CD8-positive, alpha-beta memory T cell (primary cell): ENCODE measurements at regions not wholly inside any gene's neighbourhood (a gene's known extent, or its start where the extent isn't known, plus 50 kb on each side); places are given as distances from the start of the nearest gene placed in this dataset.
"Not testable (repeated sequence)": the region's sequence is repeated elsewhere in the genome, so short reads cannot be mapped to it uniquely, and the experiment has no call there.

Experiments used
- CTCF ChIA-PET: fragments of 350-600 bp; sonication (Branson Sonifier 250); formaldehyde crosslinking; loops from one replicate; lab custom pipeline; 2021; ENCODE audit warnings: antibody characterized with exemption; lab: Charles Lee
- POLR2A ChIA-PET: fragments of 350-600 bp; sonication (Branson Sonifier 250); formaldehyde crosslinking; loops from one replicate; lab custom pipeline; 2021; ENCODE audit warnings: antibody characterized with exemption; lab: Charles Lee
- DNase-seq, 5 donors: peaks; one replicate each; pipeline versions ENCODE4 v3.0.0 to v3.0.0-alpha.2; 2020 to 2022; ENCODE audit warnings: mixed read lengths in 1 of 5
- H3K27ac ChIP-seq: one replicate; pipeline ENCODE4 v1.7.0; 2013; ENCODE audit warnings: low read depth, mild to moderate bottlenecking, low read length, moderate library complexity
- H3K27me3 ChIP-seq: 2 replicates; pipeline ENCODE4 v1.7.0; 2013; ENCODE audit warnings: low read length, mild to moderate bottlenecking; ENCODE audit not compliant: insufficient read depth, poor library complexity, severe bottlenecking
- H3K36me3 ChIP-seq: 2 replicates; pipeline ENCODE4 v1.7.0; 2013; ENCODE audit warnings: mild to moderate bottlenecking, low read length, moderate library complexity; ENCODE audit not compliant: insufficient read depth
- H3K4me1 ChIP-seq: 2 replicates; pipeline ENCODE4 v1.7.0; 2013; ENCODE audit warnings: mild to moderate bottlenecking, low read length, moderate library complexity; ENCODE audit not compliant: insufficient read depth
- H3K4me3 ChIP-seq: 2 replicates; pipeline ENCODE4 v1.7.0; 2013; ENCODE audit warnings: mild to moderate bottlenecking, low read length
- H3K9me3 ChIP-seq: 2 replicates; pipeline ENCODE4 v1.7.0; 2013; ENCODE audit warnings: mild to moderate bottlenecking, low read length
- H3K27ac Mint-ChIP-seq, 8 donors: one replicate each; pipeline ENCODE4 v1.8.0; 2020 to 2021; ENCODE audit warnings: mixed read lengths in 8 of 8, mild to moderate bottlenecking in 6 of 8, inconsistent platforms in 3 of 8, moderate library complexity in 3 of 8
- H3K27me3 Mint-ChIP-seq, 2 donors: one replicate each; pipeline ENCODE4 v1.8.0; 2020 to 2021; ENCODE audit warnings: mixed read lengths in 2 of 2, mild to moderate bottlenecking in 1 of 2, moderate library complexity in 1 of 2
- H3K36me3 Mint-ChIP-seq, 3 donors: one replicate each; pipeline ENCODE4 v1.8.0; 2020 to 2021; ENCODE audit warnings: mixed read lengths in 3 of 3, inconsistent platforms in 1 of 3, mild to moderate bottlenecking in 1 of 3
- H3K4me1 Mint-ChIP-seq, 3 donors: one replicate each; pipeline ENCODE4 v1.8.0; 2020 to 2021; ENCODE audit warnings: mixed read lengths in 3 of 3, inconsistent platforms in 1 of 3, mild to moderate bottlenecking in 1 of 3
- H3K4me3 Mint-ChIP-seq, 7 donors: one replicate each; pipeline ENCODE4 v1.8.0; 2020 to 2021; ENCODE audit warnings: mixed read lengths in 7 of 7, mild to moderate bottlenecking in 6 of 7, moderate library complexity in 4 of 7, inconsistent platforms in 2 of 7
- H3K9me3 Mint-ChIP-seq, 5 donors: one replicate each; pipeline ENCODE4 v1.8.0; 2020 to 2022; ENCODE audit warnings: mixed read lengths in 5 of 5, mild to moderate bottlenecking in 3 of 5, moderate library complexity in 2 of 5, inconsistent platforms in 1 of 5

DNA sequence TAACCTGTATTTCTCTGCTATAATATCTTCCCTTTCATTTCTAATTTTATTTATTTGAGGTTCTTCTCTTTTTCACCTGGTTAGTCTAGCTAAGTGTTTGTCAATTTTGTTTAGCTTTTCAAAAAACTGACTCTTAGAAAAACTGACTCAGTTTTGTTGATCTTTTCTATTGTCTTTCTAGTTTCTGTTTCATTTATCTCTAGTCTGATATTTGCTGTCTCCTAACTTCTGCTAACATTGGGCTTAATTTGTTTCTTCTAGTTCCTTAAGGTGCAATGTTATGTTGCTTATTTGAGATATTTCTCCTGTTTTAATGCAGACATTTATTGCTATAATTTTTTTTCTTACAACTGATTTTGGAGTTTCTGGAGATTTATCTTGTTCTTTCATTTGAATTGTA, 1011.0 kb downstream of the EPHA7 start:
- DNase-seq: no peak
- H3K4me3 Mint-ChIP-seq: no peak overlapping the region

DNA sequence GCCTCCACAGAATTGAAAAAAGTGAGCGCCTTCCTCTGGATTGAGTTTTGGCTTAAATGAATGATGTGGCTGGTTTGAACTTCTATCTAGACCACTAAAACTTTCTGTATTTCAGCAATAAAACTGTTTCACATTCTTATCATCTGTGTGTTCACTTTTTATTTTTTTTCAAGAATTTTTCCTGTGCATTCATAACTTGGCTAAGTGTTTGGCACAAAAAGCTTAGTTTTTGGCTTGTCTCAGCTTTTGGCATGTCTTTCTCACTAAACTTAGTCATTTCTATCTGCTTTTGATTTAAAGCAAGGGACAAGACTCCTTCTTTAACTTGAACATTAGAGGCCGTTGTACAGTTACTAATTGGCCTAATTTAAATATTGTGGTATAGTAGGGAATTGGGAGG, 1015.1 kb downstream of the EPHA7 start:
- Mint-ChIP-seq H3K27ac (no peak overlapping the region), H3K9me3 (peaks cover 0 to 31% (median 9%) of the 10 kb centered on the region in 5 donors), H3K4me3 (no peak overlapping the region), H3K4me1 (no peaks in the 10 kb centered on the region), H3K36me3 (peaks cover 0 to 2% (median 0%) of the 10 kb centered on the region in 3 donors), H3K27me3 (no peaks in the 10 kb centered on the region)
- Histone ChIP-seq H3K27me3 (no peaks in the 10 kb centered on the region), H3K4me1 (no peaks in the 10 kb centered on the region), H3K27ac (no peak overlapping the region), H3K36me3 (no peaks in the 10 kb centered on the region), H3K9me3 (no peaks in the 10 kb centered on the region), H3K4me3 (no peak overlapping the region)
- POLR2A ChIA-PET: no interaction called here
- CTCF ChIA-PET: no interaction called here
- no peak for DNase-seq

More for the DNA sequence above, 1011.0 kb downstream of the EPHA7 start:
- Histone ChIP-seq H3K27me3 (no peaks in the 10 kb centered on the region), H3K36me3 (no peaks in the 10 kb centered on the region), H3K9me3 (no peaks in the 10 kb centered on the region), H3K4me3 (no peak overlapping the region), H3K4me1 (no peaks in the 10 kb centered on the region), H3K27ac (no peak overlapping the region)
- H3K27ac Mint-ChIP-seq: no peak overlapping the region
- no peaks in the 10 kb centered on the region for H3K4me1 Mint-ChIP-seq
- H3K9me3 Mint-ChIP-seq: peaks cover 2 to 41% (median 9%) of the 10 kb centered on the region in 5 donors
- ChIA-PET POLR2A (no interaction called here), CTCF (no interaction called here)
- no peaks in the 10 kb centered on the region for H3K27me3 Mint-ChIP-seq
- H3K36me3 Mint-ChIP-seq: peaks cover 0 to 1% (median 0%) of the 10 kb centered on the region in 3 donors

DNA sequence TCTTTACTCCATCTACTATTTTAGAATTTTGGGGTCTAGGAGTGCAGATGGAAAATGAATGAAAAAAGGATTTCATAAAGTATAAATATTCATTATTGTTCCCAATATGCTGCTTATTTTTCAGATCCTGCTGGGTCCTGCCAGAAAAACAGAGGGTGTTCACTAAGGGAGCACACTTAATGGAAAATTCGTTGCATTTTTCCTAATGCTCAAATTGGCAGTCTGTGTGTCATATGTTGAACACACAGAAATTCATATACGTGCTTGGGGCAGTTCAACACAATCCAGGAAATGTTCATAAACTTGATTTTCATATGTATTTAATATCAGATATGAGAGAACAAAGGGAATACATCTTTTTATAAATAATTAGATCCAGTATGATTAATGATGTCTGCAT, 1019.4 kb downstream of the EPHA7 start:
- no peak overlapping the region for H3K27ac Mint-ChIP-seq
- H3K4me3 Mint-ChIP-seq: no peak overlapping the region
- peaks cover 0 to 2% (median 0%) of the 10 kb centered on the region in 3 donors for H3K36me3 Mint-ChIP-seq
- Histone ChIP-seq H3K27ac (no peak overlapping the region), H3K4me3 (no peak overlapping the region), H3K36me3 (no peaks in the 10 kb centered on the region), H3K4me1 (no peaks in the 10 kb centered on the region), H3K27me3 (no peaks in the 10 kb centered on the region), H3K9me3 (no peaks in the 10 kb centered on the region)
- no peaks in the 10 kb centered on the region for H3K27me3 Mint-ChIP-seq
- ChIA-PET POLR2A (no interaction called here), CTCF (no interaction called here)
- DNase-seq: no peak
- H3K9me3 Mint-ChIP-seq: peaks cover 0 to 15% (median 14%) of the 10 kb centered on the region in 5 donors
- H3K4me1 Mint-ChIP-seq: no peaks in the 10 kb centered on the region

DNA sequence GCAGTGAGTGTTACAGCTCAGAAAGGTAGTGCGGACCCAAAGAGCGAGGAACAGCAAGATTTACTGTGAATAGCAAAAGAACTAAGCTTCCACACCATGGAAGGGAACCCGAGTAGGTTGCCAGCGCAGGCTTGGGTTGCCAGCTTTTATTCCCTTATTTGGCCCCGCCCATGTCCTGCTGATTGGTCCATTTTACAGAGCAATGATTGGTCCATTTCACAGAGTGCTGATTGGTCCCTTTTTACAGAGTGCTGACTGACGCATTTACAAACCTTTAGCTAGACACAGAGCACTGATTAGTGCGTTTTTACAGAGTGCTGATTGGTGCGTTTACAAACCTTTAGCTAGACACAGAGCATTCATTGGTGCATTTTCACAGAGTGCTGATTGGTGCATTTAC, 1030.7 kb downstream of the EPHA7 start:
- H3K27ac ChIP-seq, H3K4me3 ChIP-seq, DNase-seq, CTCF ChIA-PET, H3K27me3 ChIP-seq, H3K9me3 ChIP-seq, H3K27ac Mint-ChIP-seq, H3K27me3 Mint-ChIP-seq, H3K36me3 Mint-ChIP-seq, H3K4me1 ChIP-seq, H3K4me3 Mint-ChIP-seq, H3K4me1 Mint-ChIP-seq, POLR2A ChIA-PET, H3K36me3 ChIP-seq: not testable (repeated sequence)
- H3K9me3 Mint-ChIP-seq: peaks cover 4 to 24% (median 4%) of the 10 kb centered on the region in 5 donors

DNA sequence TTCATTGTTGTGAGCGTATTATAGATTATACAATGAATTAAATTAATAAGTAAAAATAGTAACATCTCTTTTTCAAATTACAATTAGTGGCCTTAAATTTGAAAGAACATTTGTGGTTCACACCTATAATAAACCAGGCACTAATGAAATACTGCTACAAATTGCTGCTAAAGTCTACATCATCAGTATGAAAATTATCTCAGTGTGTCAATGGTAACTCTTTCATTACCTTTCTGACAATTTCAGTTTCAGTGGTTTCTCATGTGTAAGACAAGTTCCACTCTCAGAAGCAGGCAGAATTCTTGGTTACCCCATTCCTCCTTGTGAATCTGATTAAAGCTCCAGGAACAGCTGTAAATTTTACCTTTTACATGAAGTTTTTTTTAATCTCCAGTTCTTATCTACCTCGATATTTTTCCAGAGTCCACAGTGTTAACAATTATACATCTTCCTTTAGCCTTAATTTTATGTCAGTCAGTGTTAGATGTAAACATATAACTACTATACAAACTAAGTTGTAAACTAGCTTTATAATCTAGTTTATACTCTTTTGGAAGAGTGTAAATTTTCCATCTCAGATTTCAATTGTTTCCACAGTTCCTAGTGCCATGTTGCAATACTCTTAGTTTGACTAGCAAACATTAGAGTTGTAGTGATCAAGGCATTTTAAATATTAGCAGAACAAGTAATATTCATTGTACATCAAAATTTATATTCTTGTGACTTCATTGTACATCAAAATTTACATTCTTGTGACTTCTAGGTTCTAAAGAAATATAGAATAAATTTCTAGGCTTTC, 1038.4 kb downstream of the EPHA7 start:
- H3K27ac ChIP-seq: no peak overlapping the region
- CTCF ChIA-PET: no interaction called here
- no peaks in the 10 kb centered on the region for H3K27me3 Mint-ChIP-seq
- no peaks in the 10 kb centered on the region for H3K27me3 ChIP-seq
- H3K4me1 ChIP-seq: no peaks in the 10 kb centered on the region
- POLR2A ChIA-PET: no interaction called here
- no peak overlapping the region for H3K4me3 ChIP-seq
- H3K4me1 Mint-ChIP-seq: no peaks in the 10 kb centered on the region
- no peaks in the 10 kb centered on the region for H3K36me3 Mint-ChIP-seq
- no peak overlapping the region for H3K27ac Mint-ChIP-seq
- no peaks in the 10 kb centered on the region for H3K36me3 ChIP-seq
- DNase-seq: no peak
- H3K9me3 ChIP-seq: no peaks in the 10 kb centered on the region
- H3K9me3 Mint-ChIP-seq: peaks cover 0 to 7% (median under 1%) of the 10 kb centered on the region in 5 donors
- H3K4me3 Mint-ChIP-seq: no peak overlapping the region

DNA sequence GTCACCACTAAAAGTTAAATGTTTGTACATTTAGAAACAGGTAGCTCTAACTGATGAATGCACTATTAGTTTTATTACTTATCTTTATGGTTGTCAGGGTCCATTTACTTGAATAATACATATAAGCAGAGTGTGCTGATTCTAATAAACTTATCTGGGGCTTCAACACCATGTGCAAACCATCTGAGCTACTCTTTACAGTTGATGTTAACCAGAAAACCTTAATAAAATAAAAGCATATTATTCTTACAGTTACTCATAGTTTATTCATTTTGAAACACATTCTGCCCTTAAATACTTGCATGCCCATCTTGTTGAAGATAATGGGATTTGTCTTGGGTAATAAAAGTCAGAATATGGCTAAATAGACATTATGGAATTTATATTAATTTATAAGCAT, 1042.2 kb downstream of the EPHA7 start:
- no peaks in the 10 kb centered on the region for H3K27me3 Mint-ChIP-seq
- CTCF ChIA-PET: no interaction called here
- no peaks in the 10 kb centered on the region for H3K27me3 ChIP-seq
- no peaks in the 10 kb centered on the region for H3K4me1 ChIP-seq
- no peak overlapping the region for H3K27ac Mint-ChIP-seq
- H3K36me3 ChIP-seq: no peaks in the 10 kb centered on the region
- DNase-seq: no peak
- H3K27ac ChIP-seq: no peak overlapping the region
- H3K4me3 ChIP-seq: no peak overlapping the region
- no peaks in the 10 kb centered on the region for H3K4me1 Mint-ChIP-seq
- no peak overlapping the region for H3K4me3 Mint-ChIP-seq
- H3K9me3 ChIP-seq: no peaks in the 10 kb centered on the region
- H3K36me3 Mint-ChIP-seq: no peaks in the 10 kb centered on the region
- peaks cover 0 to 15% (median 4%) of the 10 kb centered on the region in 5 donors for H3K9me3 Mint-ChIP-seq
- POLR2A ChIA-PET: no interaction called here

DNA sequence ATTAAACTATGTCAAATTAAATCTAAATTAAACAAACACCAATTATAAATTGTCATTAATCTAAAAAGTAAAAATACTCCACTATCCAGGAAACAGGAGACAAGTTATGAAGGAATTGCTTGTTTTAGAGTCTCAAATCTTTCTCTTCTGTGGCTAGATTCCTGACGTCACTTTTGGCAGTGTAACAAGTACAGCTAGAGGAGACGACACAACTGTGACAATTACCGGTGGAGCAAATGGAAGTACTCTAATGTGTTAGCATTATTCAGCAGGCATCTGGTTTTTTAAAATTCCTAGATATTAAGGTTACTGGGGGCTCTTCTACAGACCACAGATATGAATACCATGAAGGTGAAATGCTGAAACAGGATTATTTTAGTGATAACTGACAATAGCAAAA, 1042.7 kb downstream of the EPHA7 start:
- Histone ChIP-seq H3K9me3 (no peaks in the 10 kb centered on the region), H3K36me3 (no peaks in the 10 kb centered on the region), H3K27ac (no peak overlapping the region), H3K27me3 (no peaks in the 10 kb centered on the region), H3K4me1 (no peaks in the 10 kb centered on the region), H3K4me3 (no peak overlapping the region)
- H3K4me3 Mint-ChIP-seq: no peak overlapping the region
- H3K27me3 Mint-ChIP-seq: no peaks in the 10 kb centered on the region
- no peak overlapping the region for H3K27ac Mint-ChIP-seq
- H3K4me1 Mint-ChIP-seq: no peaks in the 10 kb centered on the region
- ChIA-PET CTCF (no interaction called here), POLR2A (no interaction called here)
- no peaks in the 10 kb centered on the region for H3K36me3 Mint-ChIP-seq
- H3K9me3 Mint-ChIP-seq: peaks cover 0 to 19% (median 4%) of the 10 kb centered on the region in 5 donors
- DNase-seq: no peak

DNA sequence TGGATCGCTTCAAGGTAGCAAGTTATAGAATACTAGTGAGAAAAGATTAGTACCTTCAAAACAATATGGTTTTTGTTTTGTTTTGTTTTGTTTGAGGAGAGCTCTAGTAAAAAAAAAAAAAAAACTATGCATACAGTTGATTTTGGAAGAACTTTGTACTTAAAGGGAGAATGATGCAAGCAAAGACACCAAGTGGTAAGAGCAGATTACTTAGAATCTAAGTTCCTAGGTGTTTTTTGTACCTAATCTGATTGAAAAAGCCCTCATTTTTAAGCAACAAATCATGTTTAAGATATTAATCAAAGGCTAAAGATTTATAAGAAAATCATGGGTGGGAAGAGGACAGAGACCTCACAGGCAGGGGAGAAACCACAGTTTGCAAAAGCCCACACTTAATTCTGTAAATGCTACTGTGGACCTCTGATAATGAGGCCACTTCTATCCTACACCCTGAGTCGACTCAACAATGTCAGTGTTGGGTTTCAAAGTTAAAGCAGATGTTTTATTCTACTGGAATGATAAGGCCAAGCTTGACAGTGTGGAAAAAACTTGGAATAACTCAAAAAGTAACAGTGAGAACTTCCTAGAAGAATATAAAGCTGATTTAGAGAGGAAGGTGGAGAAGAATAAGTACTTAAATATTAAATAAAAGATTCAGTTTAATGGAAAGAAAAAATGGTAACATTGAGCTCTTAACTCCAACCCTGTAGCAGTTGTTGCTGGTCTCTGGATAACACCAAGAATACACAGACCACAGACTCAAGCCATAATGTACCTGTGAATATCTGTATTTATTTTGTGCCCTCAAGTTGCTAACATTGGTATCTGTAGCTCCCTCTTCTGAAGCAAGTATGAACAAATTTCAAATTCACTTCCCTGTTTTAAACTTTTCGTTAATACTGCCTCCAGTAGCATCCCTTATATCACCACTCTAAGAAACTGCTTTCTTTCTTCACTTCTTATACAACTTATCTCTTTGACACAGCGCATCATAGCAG, 1047.8 kb downstream of the EPHA7 start:
- H3K27me3 Mint-ChIP-seq: no peaks in the 10 kb centered on the region
- no peaks in the 10 kb centered on the region for H3K4me1 Mint-ChIP-seq
- H3K36me3 Mint-ChIP-seq: no peaks in the 10 kb centered on the region
- peaks cover 0 to 30% (median 5%) of the 10 kb centered on the region in 5 donors for H3K9me3 Mint-ChIP-seq
- no peak overlapping the region for H3K4me3 Mint-ChIP-seq
- no peak overlapping the region for H3K4me3 ChIP-seq
- CTCF ChIA-PET: no interaction called here
- no peaks in the 10 kb centered on the region for H3K4me1 ChIP-seq
- POLR2A ChIA-PET: no interaction called here
- no peak overlapping the region for H3K27ac ChIP-seq
- H3K36me3 ChIP-seq: no peaks in the 10 kb centered on the region
- H3K27me3 ChIP-seq: no peaks in the 10 kb centered on the region
- DNase-seq: no peak
- H3K9me3 ChIP-seq: no peaks in the 10 kb centered on the region
- H3K27ac Mint-ChIP-seq: no peak overlapping the region
